Liver (tissue), 8 donors: ENCODE measurements at regions not wholly inside any gene's neighbourhood (a gene's known extent, or its start where the extent isn't known, plus 50 kb on each side); places are given as distances from the start of the nearest gene placed in this dataset.
A peak's percentile ranks its signal among the peaks of the same experiment; 100 is the strongest.

Experiments used
- DNase-seq: peaks from one replicate; pipeline ENCODE4 v3.0.0-alpha.2; 2017; ENCODE audit warnings: low spot score
- H3K27ac ChIP-seq, 2 donors: one replicate each; pipeline ENCODE4 v1.7.0; 2013; ENCODE audit warnings: inconsistent platforms in 2 of 2, low read length in 2 of 2, control low read depth in 1 of 2, low read depth in 1 of 2, mild to moderate bottlenecking in 1 of 2
- H3K27me3 ChIP-seq, 4 donors: one replicate each; pipeline versions ENCODE4 v1.6.1 to v1.7.0; 2013; ENCODE audit warnings: low read length in 3 of 4, inconsistent platforms in 1 of 4, mild to moderate bottlenecking in 1 of 4, moderate library complexity in 1 of 4; ENCODE audit not compliant: control insufficient read depth in 4 of 4, insufficient read depth in 4 of 4
- H3K36me3 ChIP-seq, 4 donors: one replicate each; pipeline versions ENCODE4 v1.6.1 to v1.7.0; 2013; ENCODE audit warnings: low read length in 3 of 4, mild to moderate bottlenecking in 3 of 4, low read depth in 1 of 4, moderate library complexity in 1 of 4; ENCODE audit not compliant: control insufficient read depth in 4 of 4, insufficient read depth in 3 of 4
- H3K4me1 ChIP-seq, 4 donors: one replicate each; pipeline versions ENCODE4 v1.6.1 to v1.7.0; 2013; ENCODE audit warnings: low read length in 3 of 4, mild to moderate bottlenecking in 3 of 4, moderate library complexity in 1 of 4; ENCODE audit not compliant: control insufficient read depth in 4 of 4, insufficient read depth in 4 of 4
- H3K4me3 ChIP-seq, 3 donors: one replicate each; pipeline versions ENCODE4 v1.6.1 to v1.7.0; 2013; ENCODE audit warnings: low read length in 3 of 3, control low read depth in 1 of 3, low read depth in 1 of 3, mild to moderate bottlenecking in 1 of 3
- H3K9ac ChIP-seq, 2 donors: one replicate each; pipeline ENCODE4 v1.7.0; 2013; ENCODE audit warnings: low read length in 2 of 2, mild to moderate bottlenecking in 2 of 2, moderate library complexity in 2 of 2, control low read depth in 1 of 2, low read depth in 1 of 2
- H3K9me3 ChIP-seq, 4 donors: one replicate each; pipeline versions ENCODE4 v1.6.1 to v1.7.0; 2013; ENCODE audit warnings: low read length in 3 of 4; ENCODE audit not compliant: control insufficient read depth in 4 of 4
- EGR1 ChIP-seq, 2 donors: IDR thresholded peaks; 2 replicates each; pipeline ENCODE4 v1.6.1; 2016 to 2018; ENCODE audit warnings: antibody characterized with exemption in 2 of 2, low read depth in 2 of 2
- FOXA1 ChIP-seq: IDR thresholded peaks from 2 replicates; pipeline ENCODE4 v1.6.1; 2016; ENCODE audit warnings: antibody characterized with exemption
- FOXA2 ChIP-seq: IDR thresholded peaks from 2 replicates; pipeline ENCODE4 v1.6.1; 2016; ENCODE audit warnings: antibody characterized with exemption
- GABPA ChIP-seq, 2 donors: IDR thresholded peaks in 1 of 2; conservative IDR thresholded peaks in 1 of 2; 2 replicates each; pipeline ENCODE4 v1.6.1; 2016; ENCODE audit warnings: antibody characterized with exemption in 2 of 2, mild to moderate bottlenecking in 1 of 2, moderate library complexity in 1 of 2
- HNF4A ChIP-seq, 2 donors: conservative IDR thresholded peaks; 2 replicates each; pipeline ENCODE4 v1.6.1; 2016; ENCODE audit warnings: antibody characterized with exemption in 2 of 2, mild to moderate bottlenecking in 2 of 2
- HNF4G ChIP-seq: IDR thresholded peaks from 2 replicates; pipeline ENCODE4 v1.6.1; 2016; ENCODE audit warnings: antibody characterized with exemption
- JUND ChIP-seq, 2 donors: IDR thresholded peaks; 2 replicates each; pipeline ENCODE4 v1.6.1; 2016; ENCODE audit warnings: antibody characterized with exemption in 2 of 2
- NR2F2 ChIP-seq: IDR thresholded peaks from 2 replicates; pipeline ENCODE4 v1.6.1; 2016; ENCODE audit warnings: antibody characterized with exemption
- RAD21 ChIP-seq, 2 donors: IDR thresholded peaks; 2 replicates each; pipeline ENCODE4 v1.6.1; 2016; ENCODE audit warnings: antibody characterized with exemption in 2 of 2, mild to moderate bottlenecking in 2 of 2
- RXRA ChIP-seq, 2 donors: IDR thresholded peaks; 2 replicates each; pipeline ENCODE4 v1.6.1; 2017 to 2018; ENCODE audit warnings: antibody characterized with exemption in 2 of 2, mild to moderate bottlenecking in 1 of 2
- SP1 ChIP-seq: IDR thresholded peaks from 2 replicates; pipeline ENCODE4 v1.6.1; 2018; ENCODE audit warnings: antibody characterized with exemption, mild to moderate bottlenecking
- TAF1 ChIP-seq: conservative IDR thresholded peaks from 2 replicates; pipeline ENCODE4 v1.6.1; 2016; ENCODE audit warnings: antibody characterized with exemption, mild to moderate bottlenecking
- YY1 ChIP-seq: IDR thresholded peaks from 2 replicates; pipeline ENCODE4 v1.6.1; 2016; ENCODE audit warnings: antibody characterized with exemption, mild to moderate bottlenecking
- WGBS: extraction: QIAGEN DNeasy Blood & Tissue Kit; methylation state at CpG from one replicate; pipeline ENCODE4 v1.1.7; 2013; 5-methylcytosine and 5-hydroxymethylcytosine counted together
- TF ChIP-seq, protein P1 (sequence below): IDR thresholded peaks from 2 replicates; pipeline ENCODE4 v1.6.1; 2016; ENCODE audit warnings: antibody characterized with exemption
- TF ChIP-seq, protein P2 (sequence below): IDR thresholded peaks from 2 replicates; pipeline ENCODE4 v1.6.1; 2016; ENCODE audit warnings: antibody characterized with exemption
- TF ChIP-seq, protein P3 (sequence below): IDR thresholded peaks from 2 replicates; pipeline ENCODE4 v1.6.1; 2016; ENCODE audit warnings: antibody characterized with exemption, mild to moderate bottlenecking
- TF ChIP-seq, protein P4 (sequence below): IDR thresholded peaks from 2 replicates; pipeline ENCODE4 v1.6.1; 2016; ENCODE audit warnings: antibody characterized with exemption
- TF ChIP-seq, protein P5 (sequence below): fragments of 150-350 bp; IDR thresholded peaks from 2 replicates; pipeline ENCODE4 v1.5.1; 2017; ENCODE audit warnings: improper control_type of control experiment, low read depth, low read length; ENCODE audit not compliant: missing input control
- donor health status: healthy.
- donor health status: healthy.
- donor health status: healthy.
- donor health status: healthy.
- donor health status: healthy.

DNA sequence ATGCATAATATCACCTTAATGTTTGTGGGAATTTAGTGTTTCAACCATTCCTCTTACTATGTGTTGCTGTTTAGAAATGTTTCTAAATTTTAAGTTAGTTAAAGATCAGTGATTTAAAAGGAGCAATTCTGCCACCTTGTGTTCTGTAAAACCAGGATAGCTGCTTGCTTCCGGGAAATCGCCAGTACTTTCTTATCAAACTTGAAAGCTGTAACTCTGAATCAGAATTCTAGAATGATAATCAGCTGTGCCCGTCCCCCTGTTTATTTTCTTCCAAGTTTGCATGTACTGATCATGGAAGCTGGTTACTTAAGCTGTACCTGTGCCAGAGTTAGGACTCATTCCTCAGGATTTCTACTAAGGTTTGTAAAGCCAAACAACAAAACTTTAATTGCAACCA is 656.4 kb downstream of the LTN1 start:
- H3K4me1 ChIP-seq, result peaks cover 2 to 17% (median 16%) of the 10 kb centered on the region in 4 donors
- H3K9ac ChIP-seq, result peak overlapping the region in 1 of 2 donors; percentile 54
- DNase-seq, result no peak
- H3K36me3 ChIP-seq, result no peaks in the 10 kb centered on the region
- TF ChIP-seq RXRA (IDR thresholded peaks at IDR 0.05) (peak; percentile 9 to 27), TAF1 (no peak), JUND (IDR thresholded peaks at IDR 0.05) (peak in 1 of 2 donors; percentile 21), YY1 (no peak), RAD21 (IDR thresholded peaks at IDR 0.05) (peak; percentile 91 to 95), EGR1 (IDR thresholded peaks at IDR 0.05; ENCODE audit: low read depth in 2 of 2) (no peak), SP1 (peak; percentile 38), GABPA (IDR thresholded peaks at IDR 0.05 in 1 of 2, conservative IDR thresholded peaks at IDR 0.05 in 1 of 2) (no peak), FOXA1 (no peak), FOXA2 (no peak), NR2F2 (no peak), HNF4G (no peak), HNF4A (conservative IDR thresholded peaks at IDR 0.05) (peak; percentile 19 to 54)
- TF ChIP-seq, protein P1, sequence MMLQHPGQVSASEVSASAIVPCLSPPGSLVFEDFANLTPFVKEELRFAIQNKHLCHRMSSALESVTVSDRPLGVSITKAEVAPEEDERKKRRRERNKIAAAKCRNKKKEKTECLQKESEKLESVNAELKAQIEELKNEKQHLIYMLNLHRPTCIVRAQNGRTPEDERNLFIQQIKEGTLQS, result no peak
- TF ChIP-seq, protein P2, sequence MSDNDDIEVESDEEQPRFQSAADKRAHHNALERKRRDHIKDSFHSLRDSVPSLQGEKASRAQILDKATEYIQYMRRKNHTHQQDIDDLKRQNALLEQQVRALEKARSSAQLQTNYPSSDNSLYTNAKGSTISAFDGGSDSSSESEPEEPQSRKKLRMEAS, result no peak
- TF ChIP-seq, protein P3, sequence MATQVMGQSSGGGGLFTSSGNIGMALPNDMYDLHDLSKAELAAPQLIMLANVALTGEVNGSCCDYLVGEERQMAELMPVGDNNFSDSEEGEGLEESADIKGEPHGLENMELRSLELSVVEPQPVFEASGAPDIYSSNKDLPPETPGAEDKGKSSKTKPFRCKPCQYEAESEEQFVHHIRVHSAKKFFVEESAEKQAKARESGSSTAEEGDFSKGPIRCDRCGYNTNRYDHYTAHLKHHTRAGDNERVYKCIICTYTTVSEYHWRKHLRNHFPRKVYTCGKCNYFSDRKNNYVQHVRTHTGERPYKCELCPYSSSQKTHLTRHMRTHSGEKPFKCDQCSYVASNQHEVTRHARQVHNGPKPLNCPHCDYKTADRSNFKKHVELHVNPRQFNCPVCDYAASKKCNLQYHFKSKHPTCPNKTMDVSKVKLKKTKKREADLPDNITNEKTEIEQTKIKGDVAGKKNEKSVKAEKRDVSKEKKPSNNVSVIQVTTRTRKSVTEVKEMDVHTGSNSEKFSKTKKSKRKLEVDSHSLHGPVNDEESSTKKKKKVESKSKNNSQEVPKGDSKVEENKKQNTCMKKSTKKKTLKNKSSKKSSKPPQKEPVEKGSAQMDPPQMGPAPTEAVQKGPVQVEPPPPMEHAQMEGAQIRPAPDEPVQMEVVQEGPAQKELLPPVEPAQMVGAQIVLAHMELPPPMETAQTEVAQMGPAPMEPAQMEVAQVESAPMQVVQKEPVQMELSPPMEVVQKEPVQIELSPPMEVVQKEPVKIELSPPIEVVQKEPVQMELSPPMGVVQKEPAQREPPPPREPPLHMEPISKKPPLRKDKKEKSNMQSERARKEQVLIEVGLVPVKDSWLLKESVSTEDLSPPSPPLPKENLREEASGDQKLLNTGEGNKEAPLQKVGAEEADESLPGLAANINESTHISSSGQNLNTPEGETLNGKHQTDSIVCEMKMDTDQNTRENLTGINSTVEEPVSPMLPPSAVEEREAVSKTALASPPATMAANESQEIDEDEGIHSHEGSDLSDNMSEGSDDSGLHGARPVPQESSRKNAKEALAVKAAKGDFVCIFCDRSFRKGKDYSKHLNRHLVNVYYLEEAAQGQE, result no peak
- TF ChIP-seq, protein P4, sequence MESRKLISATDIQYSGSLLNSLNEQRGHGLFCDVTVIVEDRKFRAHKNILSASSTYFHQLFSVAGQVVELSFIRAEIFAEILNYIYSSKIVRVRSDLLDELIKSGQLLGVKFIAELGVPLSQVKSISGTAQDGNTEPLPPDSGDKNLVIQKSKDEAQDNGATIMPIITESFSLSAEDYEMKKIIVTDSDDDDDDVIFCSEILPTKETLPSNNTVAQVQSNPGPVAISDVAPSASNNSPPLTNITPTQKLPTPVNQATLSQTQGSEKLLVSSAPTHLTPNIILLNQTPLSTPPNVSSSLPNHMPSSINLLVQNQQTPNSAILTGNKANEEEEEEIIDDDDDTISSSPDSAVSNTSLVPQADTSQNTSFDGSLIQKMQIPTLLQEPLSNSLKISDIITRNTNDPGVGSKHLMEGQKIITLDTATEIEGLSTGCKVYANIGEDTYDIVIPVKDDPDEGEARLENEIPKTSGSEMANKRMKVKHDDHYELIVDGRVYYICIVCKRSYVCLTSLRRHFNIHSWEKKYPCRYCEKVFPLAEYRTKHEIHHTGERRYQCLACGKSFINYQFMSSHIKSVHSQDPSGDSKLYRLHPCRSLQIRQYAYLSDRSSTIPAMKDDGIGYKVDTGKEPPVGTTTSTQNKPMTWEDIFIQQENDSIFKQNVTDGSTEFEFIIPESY, result no peak
- TF ChIP-seq, protein P5, sequence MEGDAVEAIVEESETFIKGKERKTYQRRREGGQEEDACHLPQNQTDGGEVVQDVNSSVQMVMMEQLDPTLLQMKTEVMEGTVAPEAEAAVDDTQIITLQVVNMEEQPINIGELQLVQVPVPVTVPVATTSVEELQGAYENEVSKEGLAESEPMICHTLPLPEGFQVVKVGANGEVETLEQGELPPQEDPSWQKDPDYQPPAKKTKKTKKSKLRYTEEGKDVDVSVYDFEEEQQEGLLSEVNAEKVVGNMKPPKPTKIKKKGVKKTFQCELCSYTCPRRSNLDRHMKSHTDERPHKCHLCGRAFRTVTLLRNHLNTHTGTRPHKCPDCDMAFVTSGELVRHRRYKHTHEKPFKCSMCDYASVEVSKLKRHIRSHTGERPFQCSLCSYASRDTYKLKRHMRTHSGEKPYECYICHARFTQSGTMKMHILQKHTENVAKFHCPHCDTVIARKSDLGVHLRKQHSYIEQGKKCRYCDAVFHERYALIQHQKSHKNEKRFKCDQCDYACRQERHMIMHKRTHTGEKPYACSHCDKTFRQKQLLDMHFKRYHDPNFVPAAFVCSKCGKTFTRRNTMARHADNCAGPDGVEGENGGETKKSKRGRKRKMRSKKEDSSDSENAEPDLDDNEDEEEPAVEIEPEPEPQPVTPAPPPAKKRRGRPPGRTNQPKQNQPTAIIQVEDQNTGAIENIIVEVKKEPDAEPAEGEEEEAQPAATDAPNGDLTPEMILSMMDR, result peak; percentile 60
- no peak overlapping the region for H3K27ac ChIP-seq
- WGBS, result 4% methylated on average over 3 of the region's 3 CpGs
- H3K27me3 ChIP-seq, result no peaks in the 10 kb centered on the region
- H3K9me3 ChIP-seq, result no peaks in the 10 kb centered on the region
- H3K4me3 ChIP-seq, result no peak overlapping the region
